ENCODE measurements at regions not wholly inside any gene's neighbourhood (a gene's known extent, or its start where the extent isn't known, plus 50 kb on each side); places are given as distances from the start of the nearest gene placed in this dataset.

DNA sequence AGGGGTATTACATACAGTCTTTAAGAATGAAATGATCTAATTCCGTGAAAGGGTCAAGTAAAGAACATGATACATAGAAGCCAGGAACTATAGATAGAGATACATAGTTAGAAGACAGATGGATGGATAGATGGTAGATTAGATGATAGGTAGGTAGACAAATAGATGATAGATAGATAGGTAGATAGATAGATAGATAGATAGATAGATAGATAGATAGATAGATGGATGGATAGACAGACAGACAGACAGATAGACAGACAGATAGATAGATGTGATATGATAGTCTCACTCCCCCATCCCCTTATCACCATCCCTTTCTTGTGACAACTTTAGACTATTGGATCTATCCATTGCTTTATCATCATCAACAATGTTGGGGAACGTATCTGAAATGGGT, 448.2 kb downstream of the METTL4 start:
- TF ChIP-seq, protein P1, sequence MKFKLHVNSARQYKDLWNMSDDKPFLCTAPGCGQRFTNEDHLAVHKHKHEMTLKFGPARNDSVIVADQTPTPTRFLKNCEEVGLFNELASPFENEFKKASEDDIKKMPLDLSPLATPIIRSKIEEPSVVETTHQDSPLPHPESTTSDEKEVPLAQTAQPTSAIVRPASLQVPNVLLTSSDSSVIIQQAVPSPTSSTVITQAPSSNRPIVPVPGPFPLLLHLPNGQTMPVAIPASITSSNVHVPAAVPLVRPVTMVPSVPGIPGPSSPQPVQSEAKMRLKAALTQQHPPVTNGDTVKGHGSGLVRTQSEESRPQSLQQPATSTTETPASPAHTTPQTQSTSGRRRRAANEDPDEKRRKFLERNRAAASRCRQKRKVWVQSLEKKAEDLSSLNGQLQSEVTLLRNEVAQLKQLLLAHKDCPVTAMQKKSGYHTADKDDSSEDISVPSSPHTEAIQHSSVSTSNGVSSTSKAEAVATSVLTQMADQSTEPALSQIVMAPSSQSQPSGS (CRISPR knock-in tag; IDR thresholded peaks at IDR 0.05; ENCODE audit: borderline replicate concordance, low read depth), result no peak
- no peak for TF ChIP-seq ZNF423 (CRISPR knock-in tag; IDR thresholded peaks at IDR 0.05)
- TF ChIP-seq, protein P2, sequence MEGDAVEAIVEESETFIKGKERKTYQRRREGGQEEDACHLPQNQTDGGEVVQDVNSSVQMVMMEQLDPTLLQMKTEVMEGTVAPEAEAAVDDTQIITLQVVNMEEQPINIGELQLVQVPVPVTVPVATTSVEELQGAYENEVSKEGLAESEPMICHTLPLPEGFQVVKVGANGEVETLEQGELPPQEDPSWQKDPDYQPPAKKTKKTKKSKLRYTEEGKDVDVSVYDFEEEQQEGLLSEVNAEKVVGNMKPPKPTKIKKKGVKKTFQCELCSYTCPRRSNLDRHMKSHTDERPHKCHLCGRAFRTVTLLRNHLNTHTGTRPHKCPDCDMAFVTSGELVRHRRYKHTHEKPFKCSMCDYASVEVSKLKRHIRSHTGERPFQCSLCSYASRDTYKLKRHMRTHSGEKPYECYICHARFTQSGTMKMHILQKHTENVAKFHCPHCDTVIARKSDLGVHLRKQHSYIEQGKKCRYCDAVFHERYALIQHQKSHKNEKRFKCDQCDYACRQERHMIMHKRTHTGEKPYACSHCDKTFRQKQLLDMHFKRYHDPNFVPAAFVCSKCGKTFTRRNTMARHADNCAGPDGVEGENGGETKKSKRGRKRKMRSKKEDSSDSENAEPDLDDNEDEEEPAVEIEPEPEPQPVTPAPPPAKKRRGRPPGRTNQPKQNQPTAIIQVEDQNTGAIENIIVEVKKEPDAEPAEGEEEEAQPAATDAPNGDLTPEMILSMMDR (IDR thresholded peaks at IDR 0.05), result no peak
- no peak for TF ChIP-seq NR3C1 (CRISPR knock-in tag; conservative IDR thresholded peaks at IDR 0.05; ENCODE audit: low read depth)
- TF ChIP-seq, protein P3, sequence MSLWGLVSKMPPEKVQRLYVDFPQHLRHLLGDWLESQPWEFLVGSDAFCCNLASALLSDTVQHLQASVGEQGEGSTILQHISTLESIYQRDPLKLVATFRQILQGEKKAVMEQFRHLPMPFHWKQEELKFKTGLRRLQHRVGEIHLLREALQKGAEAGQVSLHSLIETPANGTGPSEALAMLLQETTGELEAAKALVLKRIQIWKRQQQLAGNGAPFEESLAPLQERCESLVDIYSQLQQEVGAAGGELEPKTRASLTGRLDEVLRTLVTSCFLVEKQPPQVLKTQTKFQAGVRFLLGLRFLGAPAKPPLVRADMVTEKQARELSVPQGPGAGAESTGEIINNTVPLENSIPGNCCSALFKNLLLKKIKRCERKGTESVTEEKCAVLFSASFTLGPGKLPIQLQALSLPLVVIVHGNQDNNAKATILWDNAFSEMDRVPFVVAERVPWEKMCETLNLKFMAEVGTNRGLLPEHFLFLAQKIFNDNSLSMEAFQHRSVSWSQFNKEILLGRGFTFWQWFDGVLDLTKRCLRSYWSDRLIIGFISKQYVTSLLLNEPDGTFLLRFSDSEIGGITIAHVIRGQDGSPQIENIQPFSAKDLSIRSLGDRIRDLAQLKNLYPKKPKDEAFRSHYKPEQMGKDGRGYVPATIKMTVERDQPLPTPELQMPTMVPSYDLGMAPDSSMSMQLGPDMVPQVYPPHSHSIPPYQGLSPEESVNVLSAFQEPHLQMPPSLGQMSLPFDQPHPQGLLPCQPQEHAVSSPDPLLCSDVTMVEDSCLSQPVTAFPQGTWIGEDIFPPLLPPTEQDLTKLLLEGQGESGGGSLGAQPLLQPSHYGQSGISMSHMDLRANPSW (CRISPR knock-in tag; conservative IDR thresholded peaks at IDR 0.05; ENCODE audit: low read depth), result no peak
- no peak for TF ChIP-seq ZNF232 (CRISPR knock-in tag; IDR thresholded peaks at IDR 0.05)
- TF ChIP-seq, protein P4, sequence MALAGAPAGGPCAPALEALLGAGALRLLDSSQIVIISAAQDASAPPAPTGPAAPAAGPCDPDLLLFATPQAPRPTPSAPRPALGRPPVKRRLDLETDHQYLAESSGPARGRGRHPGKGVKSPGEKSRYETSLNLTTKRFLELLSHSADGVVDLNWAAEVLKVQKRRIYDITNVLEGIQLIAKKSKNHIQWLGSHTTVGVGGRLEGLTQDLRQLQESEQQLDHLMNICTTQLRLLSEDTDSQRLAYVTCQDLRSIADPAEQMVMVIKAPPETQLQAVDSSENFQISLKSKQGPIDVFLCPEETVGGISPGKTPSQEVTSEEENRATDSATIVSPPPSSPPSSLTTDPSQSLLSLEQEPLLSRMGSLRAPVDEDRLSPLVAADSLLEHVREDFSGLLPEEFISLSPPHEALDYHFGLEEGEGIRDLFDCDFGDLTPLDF (CRISPR knock-in tag; IDR thresholded peaks at IDR 0.05), result no peak
- TF ChIP-seq SP1 (CRISPR knock-in tag; conservative IDR thresholded peaks at IDR 0.05), result no peak
- TF ChIP-seq, protein P5, sequence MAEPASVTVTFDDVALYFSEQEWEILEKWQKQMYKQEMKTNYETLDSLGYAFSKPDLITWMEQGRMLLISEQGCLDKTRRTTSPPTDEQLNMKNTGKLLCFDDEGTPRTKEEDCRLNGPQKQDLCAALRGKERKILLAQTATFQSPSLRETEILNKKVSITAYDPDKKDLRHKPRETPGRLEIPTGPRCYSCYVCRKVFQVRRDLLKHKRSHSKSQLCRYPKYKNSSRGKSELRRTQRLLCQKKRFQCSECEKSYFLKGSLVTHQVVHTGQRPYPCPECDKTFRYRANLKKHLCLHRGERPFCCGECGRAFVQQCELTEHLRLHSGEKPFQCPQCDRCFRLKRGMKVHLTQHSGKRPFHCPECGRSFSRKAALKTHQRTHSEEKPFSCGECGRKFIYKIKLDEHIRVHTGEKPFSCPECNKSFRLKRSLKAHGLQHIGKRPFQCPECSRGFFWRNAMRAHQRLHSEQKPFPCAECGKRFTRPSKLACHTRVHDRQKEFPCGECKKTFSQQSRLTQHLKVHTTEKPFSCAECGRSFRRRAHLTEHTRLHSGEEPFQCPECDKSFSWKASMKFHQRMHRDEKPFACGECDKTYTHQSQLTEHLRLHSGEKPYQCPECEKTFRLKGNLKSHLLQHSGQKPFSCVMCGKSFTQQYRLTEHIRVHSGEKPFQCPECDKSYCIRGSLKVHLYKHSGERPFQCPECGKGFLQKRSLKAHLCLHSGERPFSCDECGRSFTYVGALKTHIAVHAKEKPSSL (CRISPR knock-in tag; conservative IDR thresholded peaks at IDR 0.05), result no peak
- no peak for TF ChIP-seq ELF4 (CRISPR knock-in tag; IDR thresholded peaks at IDR 0.05; ENCODE audit: low read depth)
- no peak for TF ChIP-seq SOX15 (CRISPR knock-in tag; IDR thresholded peaks at IDR 0.05)
- no peak for TF ChIP-seq RELA (CRISPR knock-in tag; IDR thresholded peaks at IDR 0.05; ENCODE audit: borderline replicate concordance)
- no peak for TF ChIP-seq SMAD4 (CRISPR knock-in tag; IDR thresholded peaks at IDR 0.05)

All from WTC11 (cell line).